ENCODE measurements at regions not wholly inside any gene's neighbourhood (a gene's known extent, or its start where the extent isn't known, plus 50 kb on each side); places are given as distances from the start of the nearest gene placed in this dataset.

- no peak for TF ChIP-seq POLR2AphosphoS5 (IDR thresholded peaks at IDR 0.05; ENCODE audit: low read depth, low read length)
- TF ChIP-seq TAF1 (IDR thresholded peaks at IDR 0.05; ENCODE audit: borderline replicate concordance, low read depth, low read length): no peak
These were observed 132.8 kb downstream of the LAT start for GRCh38 chr16:29117631-29118030.

Measured in GM12892 (cell line).